DOHH2 (cell line): ENCODE measurements at regions not wholly inside any gene's neighbourhood (a gene's known extent, or its start where the extent isn't known, plus 50 kb on each side); places are given as distances from the start of the nearest gene placed in this dataset.

Source experiments
- H3F3A ChIP-seq: fragments of 200-600 bp; sonication (generic), shearing (Covaris generic); 2 replicates; pipeline ENCODE4 v1.6.0; 2016; ENCODE audit warnings: antibody characterized with exemption, mild to moderate bottlenecking; ENCODE audit not compliant: control insufficient read depth, insufficient read depth
- H3K27ac ChIP-seq: fragments of 200-600 bp; sonication (generic); 2 replicates; pipeline ENCODE4 v1.5.1; 2014; ENCODE audit warnings: low read depth, mild to moderate bottlenecking, low read length, moderate library complexity
- H3K27me3 ChIP-seq: fragments of 200-600 bp; sonication (generic); 2 replicates; pipeline ENCODE4 v1.6.1; 2014; ENCODE audit warnings: mild to moderate bottlenecking, low read length, mixed read lengths; ENCODE audit not compliant: control insufficient read depth
- H3K36me3 ChIP-seq: fragments of 200-600 bp; sonication (generic); 2 replicates; pipeline ENCODE4 v1.6.1; 2014; ENCODE audit warnings: mild to moderate bottlenecking, low read length, moderate library complexity, mixed read lengths; ENCODE audit not compliant: control insufficient read depth
- H3K4me1 ChIP-seq: fragments of 200-600 bp; sonication (generic); 2 replicates; pipeline ENCODE4 v1.6.1; 2014; ENCODE audit warnings: mild to moderate bottlenecking, low read length, mixed read lengths; ENCODE audit not compliant: control insufficient read depth
- H3K4me2 ChIP-seq: fragments of 200-600 bp; sonication (generic); 2 replicates; pipeline ENCODE4 v1.6.0; 2014; ENCODE audit warnings: mild to moderate bottlenecking, low read length, moderate library complexity
- H3K4me3 ChIP-seq: fragments of 200-600 bp; sonication (generic); 2 replicates; pipeline ENCODE4 v1.5.1; 2014; ENCODE audit warnings: mild to moderate bottlenecking, low read length, mixed read lengths
- H3K79me2 ChIP-seq: fragments of 200-600 bp; sonication (generic); 2 replicates; pipeline ENCODE4 v1.6.1; 2014; ENCODE audit warnings: mild to moderate bottlenecking, low read length, mixed read lengths; ENCODE audit not compliant: control insufficient read depth
- H3K9me2 ChIP-seq: fragments of 200-600 bp; sonication (generic); replicated peaks from 2 replicates; pipeline ENCODE4 v1.6.1; 2014; ENCODE audit warnings: mild to moderate bottlenecking, low read length, mixed read lengths; ENCODE audit not compliant: control insufficient read depth
- H3K9me3 ChIP-seq: fragments of 200-600 bp; sonication (generic); 2 replicates; pipeline ENCODE4 v1.6.1; 2014; ENCODE audit warnings: antibody characterized with exemption, low read length, mixed read lengths; ENCODE audit not compliant: control insufficient read depth, insufficient read depth
- H4K20me1 ChIP-seq: fragments of 200-600 bp; sonication (generic); 2 replicates; pipeline ENCODE4 v1.6.0; 2014; ENCODE audit warnings: low read depth, mild to moderate bottlenecking, antibody characterized with exemption, low read length, moderate library complexity; ENCODE audit not compliant: control insufficient read depth, insufficient read depth
- EZH2phosphoT487 ChIP-seq: fragments of 200-600 bp; sonication (generic); IDR thresholded peaks from 2 replicates; pipeline ENCODE4 v1.6.1; 2017; ENCODE audit warnings: borderline replicate concordance, mild to moderate bottlenecking, antibody characterized with exemption, low read length, moderate library complexity, mixed read lengths
- TF ChIP-seq, protein P1 (sequence below): fragments of 200-600 bp; sonication (generic); IDR thresholded peaks from one replicate; pipeline ENCODE4 v1.5.1; 2014; ENCODE audit warnings: antibody characterized with exemption, mild to moderate bottlenecking, low read depth, low read length; ENCODE audit not compliant: poor library complexity, severe bottlenecking

DNA sequence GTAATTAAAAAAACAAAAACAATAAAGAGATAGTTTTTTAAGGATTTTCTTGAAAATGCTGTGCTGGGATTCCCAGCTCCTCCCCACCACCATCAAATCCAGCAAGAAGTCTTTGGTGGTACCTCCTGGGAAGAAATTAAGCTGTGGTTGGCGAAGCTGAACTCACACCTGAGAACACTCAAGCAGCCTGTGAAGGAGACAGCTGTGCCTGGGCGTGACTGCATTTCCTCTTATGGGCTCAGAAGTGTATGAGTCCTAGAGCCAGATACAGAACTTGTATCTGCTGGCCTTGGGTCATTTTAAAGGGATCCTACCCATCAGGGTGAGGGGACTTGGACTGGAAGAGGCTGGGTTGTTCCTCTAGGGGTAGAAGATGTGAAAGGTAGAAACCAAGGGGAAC is 561.2 kb upstream of the SGCD start:
- H3K9me3 ChIP-seq, result peaks cover 9% of the 10 kb centered on the region; the same call in 1 of the 2 replicates
- H4K20me1 ChIP-seq, result no peaks in the 10 kb centered on the region
- H3K9me2 ChIP-seq, result no peaks in the 10 kb centered on the region
- no peaks in the 10 kb centered on the region for H3K27me3 ChIP-seq
- no peak overlapping the region for H3K27ac ChIP-seq
- 0 out of 2 replicates have a peak, but pooled peaks cover 2% of the 10 kb centered on the region for H3F3A ChIP-seq
- H3K4me3 ChIP-seq, result no peak overlapping the region
- no peaks in the 10 kb centered on the region for H3K36me3 ChIP-seq
- TF ChIP-seq EZH2phosphoT487, result no peak
- TF ChIP-seq, protein P1, sequence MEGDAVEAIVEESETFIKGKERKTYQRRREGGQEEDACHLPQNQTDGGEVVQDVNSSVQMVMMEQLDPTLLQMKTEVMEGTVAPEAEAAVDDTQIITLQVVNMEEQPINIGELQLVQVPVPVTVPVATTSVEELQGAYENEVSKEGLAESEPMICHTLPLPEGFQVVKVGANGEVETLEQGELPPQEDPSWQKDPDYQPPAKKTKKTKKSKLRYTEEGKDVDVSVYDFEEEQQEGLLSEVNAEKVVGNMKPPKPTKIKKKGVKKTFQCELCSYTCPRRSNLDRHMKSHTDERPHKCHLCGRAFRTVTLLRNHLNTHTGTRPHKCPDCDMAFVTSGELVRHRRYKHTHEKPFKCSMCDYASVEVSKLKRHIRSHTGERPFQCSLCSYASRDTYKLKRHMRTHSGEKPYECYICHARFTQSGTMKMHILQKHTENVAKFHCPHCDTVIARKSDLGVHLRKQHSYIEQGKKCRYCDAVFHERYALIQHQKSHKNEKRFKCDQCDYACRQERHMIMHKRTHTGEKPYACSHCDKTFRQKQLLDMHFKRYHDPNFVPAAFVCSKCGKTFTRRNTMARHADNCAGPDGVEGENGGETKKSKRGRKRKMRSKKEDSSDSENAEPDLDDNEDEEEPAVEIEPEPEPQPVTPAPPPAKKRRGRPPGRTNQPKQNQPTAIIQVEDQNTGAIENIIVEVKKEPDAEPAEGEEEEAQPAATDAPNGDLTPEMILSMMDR, result no peak
- H3K4me2 ChIP-seq, result no peak overlapping the region
- H3K79me2 ChIP-seq, result no peaks in the 10 kb centered on the region
- H3K4me1 ChIP-seq, result no peaks in the 10 kb centered on the region

DNA sequence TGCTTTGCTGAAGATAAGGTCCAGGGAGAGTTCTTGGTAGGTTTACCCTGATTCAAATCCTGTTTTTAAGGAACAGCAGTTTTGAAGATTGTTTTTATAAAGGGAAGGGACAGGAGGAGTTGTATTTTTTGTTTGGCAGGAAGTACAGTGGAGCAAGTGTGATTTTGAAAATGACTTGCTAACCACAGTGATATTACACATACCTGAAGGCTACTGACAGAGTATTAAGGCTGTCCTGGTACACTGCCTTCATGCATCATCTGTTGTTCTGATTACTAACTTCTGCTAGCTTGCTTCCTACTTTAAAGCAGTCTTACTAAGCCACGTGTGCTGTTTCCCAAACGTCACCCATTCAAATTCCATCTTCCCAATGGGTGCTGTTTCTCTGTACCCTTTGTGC is 559.5 kb upstream of the SGCD start:
- H3K4me2 ChIP-seq, result no peak overlapping the region
- no peaks in the 10 kb centered on the region for H3K9me3 ChIP-seq
- H3F3A ChIP-seq, result no peaks in the 10 kb centered on the region
- H3K27me3 ChIP-seq, result no peaks in the 10 kb centered on the region
- H3K79me2 ChIP-seq, result no peaks in the 10 kb centered on the region
- H3K27ac ChIP-seq, result no peak overlapping the region
- no peak for TF ChIP-seq EZH2phosphoT487
- TF ChIP-seq, protein P1, result no peak
- no peaks in the 10 kb centered on the region for H3K4me1 ChIP-seq
- H3K9me2 ChIP-seq, result no peaks in the 10 kb centered on the region
- no peak overlapping the region for H3K4me3 ChIP-seq
- H3K36me3 ChIP-seq, result no peaks in the 10 kb centered on the region
- no peaks in the 10 kb centered on the region for H4K20me1 ChIP-seq

DNA sequence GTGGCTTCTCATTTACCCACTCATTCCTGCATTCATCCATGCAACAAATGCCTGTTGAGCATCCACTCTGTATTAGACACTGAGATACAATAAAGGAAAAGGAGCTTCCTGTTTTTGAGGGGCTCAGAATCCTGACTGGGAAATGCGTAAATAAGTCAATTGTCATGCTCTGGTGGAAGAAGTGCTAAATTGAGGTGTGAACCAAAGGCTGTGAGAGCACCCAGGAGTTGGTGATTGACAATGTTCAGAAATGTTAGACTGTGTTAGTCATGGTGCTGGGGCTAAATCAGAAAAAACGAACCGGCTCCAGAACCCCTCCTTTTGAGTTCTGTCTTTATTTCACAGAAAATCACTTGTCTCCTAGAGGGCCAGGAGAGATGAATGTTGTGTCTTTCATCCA is 558.6 kb upstream of the SGCD start:
- Histone ChIP-seq H3K36me3 (no peaks in the 10 kb centered on the region), H3K4me1 (no peaks in the 10 kb centered on the region), H3K27me3 (no peaks in the 10 kb centered on the region), H3F3A (no peaks in the 10 kb centered on the region), H3K27ac (no peak overlapping the region), H3K4me3 (no peak overlapping the region), H3K4me2 (no peak overlapping the region), H3K79me2 (no peaks in the 10 kb centered on the region), H4K20me1 (no peaks in the 10 kb centered on the region), H3K9me3 (no peaks in the 10 kb centered on the region), H3K9me2 (no peaks in the 10 kb centered on the region)
- TF ChIP-seq, protein P1, result no peak
- no peak for TF ChIP-seq EZH2phosphoT487
